Fibroblast of upper back skin (primary cell): ENCODE measurements at regions not wholly inside any gene's neighbourhood (a gene's known extent, or its start where the extent isn't known, plus 50 kb on each side); places are given as distances from the start of the nearest gene placed in this dataset.
"Not testable (repeated sequence)": the region's sequence is repeated elsewhere in the genome, so short reads cannot be mapped to it uniquely, and the experiment has no call there.

Experiments used
- DNase-seq: peaks from one replicate; pipeline ENCODE4 v3.0.0-alpha.2; 2013

DNA sequence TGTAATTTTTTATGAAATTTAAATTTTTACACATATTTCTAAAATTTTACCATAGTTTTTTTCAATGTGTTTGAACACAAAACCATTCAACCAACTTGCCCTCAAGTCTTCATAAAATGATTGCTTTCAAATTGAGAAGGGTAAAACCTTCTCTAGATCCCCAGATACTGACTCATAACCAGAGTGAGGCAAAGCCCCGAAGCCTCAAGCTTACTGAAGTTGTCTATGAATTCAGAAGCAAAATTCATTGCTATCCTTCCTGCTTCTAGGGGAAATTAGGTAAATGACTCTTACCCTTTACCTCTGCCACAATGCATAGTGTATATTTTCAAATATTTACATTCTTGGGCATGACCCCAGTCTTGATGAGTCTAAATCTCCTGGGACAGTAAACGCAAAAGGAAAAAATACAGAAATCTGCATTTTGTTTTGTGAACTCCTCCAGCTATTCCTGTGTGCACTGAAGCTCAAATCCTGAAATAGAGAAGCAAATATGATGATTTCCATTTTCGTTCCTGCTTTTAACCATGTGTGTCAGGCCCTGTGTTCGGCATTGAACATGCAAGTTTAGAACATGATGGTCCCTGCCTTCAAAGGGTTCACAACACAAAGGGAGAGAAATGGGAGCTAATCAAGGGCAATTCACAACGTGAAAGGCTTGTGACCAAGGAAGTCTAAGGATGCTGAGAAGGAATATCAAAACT, 246.3 kb downstream of the SUCLG1 start:
- no peak for DNase-seq

DNA sequence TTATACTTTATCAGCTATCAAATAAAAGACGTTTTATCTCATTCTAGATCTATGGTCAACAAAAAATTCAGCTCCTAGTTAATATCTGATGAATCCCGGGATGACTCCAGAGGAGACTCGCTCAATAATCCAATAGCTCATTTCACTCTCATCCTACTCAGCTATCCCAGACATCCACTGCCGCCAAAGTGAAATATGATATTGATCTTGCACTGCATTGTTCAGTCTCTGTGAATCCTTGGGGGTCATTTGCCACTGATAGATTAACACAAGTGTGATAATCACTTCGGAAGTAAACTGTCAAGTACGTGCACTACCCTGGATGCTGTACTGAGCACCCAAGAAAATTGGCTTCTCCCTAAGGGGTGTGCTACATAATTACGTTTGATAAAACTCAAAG, 249.1 kb downstream of the SUCLG1 start:
- DNase-seq = no peak

GRCh38 chr2:84204995-84205394, 254.1 kb downstream of the SUCLG1 start:
- DNase-seq = no peak

GRCh38 chr2:84202166-84202565, 256.9 kb downstream of the SUCLG1 start:
- no peak for DNase-seq

GRCh38 chr2:84201158-84201557, 257.9 kb downstream of the SUCLG1 start:
- no peak for DNase-seq

GRCh38 chr2:84197901-84198300, 261.2 kb downstream of the SUCLG1 start:
- DNase-seq = no peak

- DNase-seq = no peak
Measured at GRCh38 chr2:84194949-84195644, 264.0 kb downstream of the SUCLG1 start.

DNA sequence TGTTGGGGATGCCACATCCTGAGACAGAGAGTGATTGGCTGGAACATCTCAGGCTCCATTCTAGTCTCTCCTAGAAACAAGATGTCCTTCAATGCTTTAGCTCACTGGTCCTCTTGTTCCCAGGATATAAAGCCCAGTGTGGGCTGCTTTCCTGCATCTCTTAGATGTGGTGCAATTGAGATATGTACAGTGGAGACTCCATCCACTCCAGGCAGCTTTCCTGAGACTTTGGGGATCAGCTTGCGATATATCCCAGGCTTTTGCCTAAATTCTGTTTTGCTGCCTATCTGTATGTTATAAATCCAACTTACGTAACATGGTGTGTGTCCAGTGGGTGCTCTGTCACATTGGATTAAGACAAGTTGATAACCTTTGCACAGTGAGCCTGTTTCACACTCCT, 264.9 kb downstream of the SUCLG1 start:
- no peak for DNase-seq

DNA sequence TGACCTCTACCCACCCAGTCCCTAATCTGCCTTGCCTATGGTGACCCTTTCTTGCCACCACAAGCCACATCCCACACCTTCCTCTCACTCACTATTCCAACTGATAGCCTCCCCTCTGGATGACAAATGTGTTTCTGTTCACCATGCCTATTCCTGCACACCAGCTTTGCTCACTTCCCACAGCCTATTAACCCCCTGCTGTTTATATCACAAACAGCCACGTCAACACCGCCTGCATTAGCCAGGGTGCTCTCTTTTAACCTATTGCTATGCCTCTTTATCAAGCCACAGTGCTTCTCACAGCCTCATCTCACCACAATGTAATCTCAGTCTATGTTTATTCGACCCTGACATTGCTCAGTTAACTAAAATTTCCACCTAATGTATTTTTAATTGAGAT, 271.8 kb downstream of the SUCLG1 start:
- no peak for DNase-seq

DNA sequence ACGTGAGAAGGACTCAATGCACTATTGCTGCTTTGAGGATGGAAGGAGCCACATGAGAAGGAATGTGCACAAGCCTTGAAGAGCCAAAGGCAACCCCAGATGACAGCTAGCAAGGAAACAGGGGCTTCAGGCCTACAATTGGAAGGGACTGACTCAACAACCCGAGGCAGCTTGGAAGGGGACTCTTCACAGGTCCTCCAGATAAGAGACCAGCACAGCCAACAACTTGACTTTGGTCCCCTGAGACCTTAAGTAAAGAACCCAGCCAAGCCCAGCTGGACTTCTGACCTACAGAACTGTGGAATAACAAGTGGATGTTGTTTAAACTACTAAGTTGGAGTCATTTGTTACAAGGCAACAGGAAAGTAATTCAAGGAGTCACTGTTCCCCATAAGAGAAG, 277.2 kb downstream of the SUCLG1 start:
- DNase-seq = no peak

GRCh38 chr2:84177733-84178132, 281.3 kb downstream of the SUCLG1 start:
- no peak for DNase-seq

GRCh38 chr2:84175970-84176369, 283.1 kb downstream of the SUCLG1 start:
- DNase-seq = no peak

DNA sequence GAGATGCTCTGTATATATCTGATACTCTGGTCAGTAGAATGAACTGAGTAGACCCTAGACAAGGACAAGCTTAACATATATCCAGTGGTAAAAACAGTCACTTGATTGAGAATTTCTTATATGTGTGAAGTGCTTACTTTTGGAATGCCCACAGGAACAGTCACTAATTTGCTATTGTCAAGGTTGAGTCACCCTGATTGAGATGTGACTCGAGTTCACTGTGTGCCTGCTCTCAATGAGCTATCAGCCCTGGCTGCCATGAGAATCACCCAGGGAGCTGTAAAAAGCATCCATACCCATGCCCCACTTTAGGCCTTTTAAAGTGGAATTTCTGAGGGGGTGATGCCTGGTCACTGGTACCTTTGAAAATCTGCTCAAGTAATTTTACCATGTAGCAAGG, 283.7 kb downstream of the SUCLG1 start:
- no peak for DNase-seq

GRCh38 chr2:84173041-84173440, 286.0 kb downstream of the SUCLG1 start:
- no peak for DNase-seq

- no peak for DNase-seq
Measured at GRCh38 chr2:84170979-84171378, 288.1 kb downstream of the SUCLG1 start.

DNA sequence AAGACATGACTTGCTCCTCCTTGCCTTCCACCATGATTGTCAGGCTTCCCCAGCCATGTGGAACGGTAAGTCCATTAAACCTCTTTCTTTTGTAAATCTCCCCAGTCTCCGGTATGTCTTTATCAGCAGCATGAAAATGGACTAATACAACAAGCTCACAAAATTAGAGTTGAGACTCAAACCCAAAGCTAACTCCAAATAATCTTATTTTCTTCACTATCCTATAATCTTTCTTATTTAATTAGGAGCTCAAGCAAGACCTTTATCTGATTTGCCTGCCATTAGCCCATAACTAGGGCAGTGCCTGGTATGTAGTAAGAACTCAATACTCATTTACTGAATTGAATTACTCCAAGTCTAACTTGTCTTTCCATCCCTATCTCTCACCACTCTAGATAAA, 289.2 kb downstream of the SUCLG1 start:
- DNase-seq = no peak

- DNase-seq = not testable (repeated sequence)
Measured at GRCh38 chr2:84168552-84168951, 290.5 kb downstream of the SUCLG1 start.

DNA sequence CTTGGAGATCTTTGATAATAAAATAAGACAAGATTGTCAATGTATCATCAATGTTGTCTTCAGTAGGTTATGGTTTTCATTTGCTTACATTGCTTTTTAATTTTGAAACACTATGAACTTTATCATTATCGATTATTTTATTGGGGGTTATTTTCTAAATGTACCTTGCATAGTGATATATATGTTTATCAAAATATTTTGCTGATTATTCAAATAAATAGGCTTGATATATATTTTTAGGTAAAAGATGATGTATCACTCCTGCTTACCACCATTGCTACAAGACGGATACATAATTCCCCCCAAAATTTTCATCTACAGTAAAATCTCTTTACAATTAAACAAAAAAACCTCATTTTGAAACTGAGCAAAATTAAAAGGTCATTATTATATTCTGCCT, 293.8 kb downstream of the SUCLG1 start:
- DNase-seq = no peak

- DNase-seq = no peak
Measured at GRCh38 chr2:84160453-84160852, 298.6 kb downstream of the SUCLG1 start.

DNA sequence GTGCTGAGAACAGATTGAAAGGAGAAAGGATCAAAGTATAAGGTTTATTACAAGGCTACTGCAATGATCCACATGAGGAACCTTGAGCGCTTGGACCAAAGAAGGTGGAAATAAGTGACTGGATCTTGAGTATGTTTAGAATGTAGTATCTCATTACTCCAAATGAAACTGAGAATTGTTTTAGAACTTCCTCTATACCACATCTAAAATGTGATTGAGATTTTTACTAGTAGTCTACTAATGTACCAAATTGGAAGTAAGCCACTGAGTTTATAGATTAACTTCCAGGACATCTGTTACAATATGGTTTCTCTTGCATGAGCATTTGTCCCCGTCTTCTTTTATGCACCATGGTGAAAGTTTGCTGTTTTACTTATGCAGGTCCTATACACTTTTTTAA, 300.5 kb downstream of the SUCLG1 start:
- no peak for DNase-seq

- DNase-seq = no peak
Measured at GRCh38 chr2:84152462-84152861, 306.6 kb downstream of the SUCLG1 start.

DNA sequence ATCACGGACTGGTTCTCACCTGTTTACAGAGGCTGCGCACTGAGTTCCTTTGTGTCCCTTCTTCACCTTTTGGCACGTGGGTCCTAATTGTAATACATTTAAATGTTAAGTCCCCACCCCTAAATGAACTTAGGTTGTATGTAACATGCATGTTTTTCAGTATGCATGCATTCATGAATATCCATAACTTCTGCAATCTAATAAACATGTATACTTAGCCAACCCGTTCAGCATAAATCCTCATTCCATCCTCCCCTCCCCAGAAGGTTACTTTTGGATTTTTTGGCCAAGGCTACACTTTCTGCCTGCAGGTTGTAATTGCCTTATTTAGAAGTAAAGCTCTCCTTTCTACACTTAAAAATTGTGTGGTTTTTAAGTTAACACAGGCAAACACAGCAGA, 314.7 kb downstream of the SUCLG1 start:
- no peak for DNase-seq

- no peak for DNase-seq
Measured at GRCh38 chr2:84137034-84137433, 322.0 kb downstream of the SUCLG1 start.

- no peak for DNase-seq
Measured at GRCh38 chr2:84132370-84132769, 326.7 kb downstream of the SUCLG1 start.

DNA sequence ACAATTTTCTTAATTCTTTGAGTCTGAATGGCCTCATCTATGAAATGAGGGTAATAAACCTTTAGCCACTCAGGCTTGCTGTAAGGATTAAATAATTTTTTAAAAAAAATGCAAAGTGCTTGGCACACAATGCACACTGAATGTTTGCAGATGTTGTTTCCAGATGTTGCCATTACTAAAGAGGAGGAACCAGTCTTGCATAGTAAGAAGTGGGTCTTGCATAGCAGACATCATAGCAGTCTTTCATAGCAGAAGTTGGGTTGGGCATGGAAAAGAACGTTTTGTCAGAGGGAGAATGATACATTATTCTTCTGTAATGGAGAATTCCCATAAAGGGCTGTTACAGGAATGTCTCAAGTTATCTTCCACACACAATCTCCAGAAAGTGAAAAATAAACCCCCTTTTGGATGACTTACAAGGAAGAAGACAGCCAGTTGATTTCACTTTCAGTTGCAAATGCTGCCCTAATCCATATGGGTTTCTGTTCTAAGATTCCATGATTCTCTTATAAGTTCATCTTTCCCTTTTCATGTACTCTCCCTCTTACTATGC, 327.7 kb downstream of the SUCLG1 start:
- no peak for DNase-seq
